HUES48 (cell line): ENCODE measurements at regions not wholly inside any gene's neighbourhood (a gene's known extent, or its start where the extent isn't known, plus 50 kb on each side); places are given as distances from the start of the nearest gene placed in this dataset.
A peak's percentile ranks its signal among the peaks of the same experiment; 100 is the strongest.

Source experiments
- H3K27ac ChIP-seq: one replicate; pipeline ENCODE4 v1.7.0; 2013; ENCODE audit warnings: low read depth, low read length, inconsistent platforms
- H3K27me3 ChIP-seq: 2 replicates; pipeline ENCODE4 v1.6.1; 2013; ENCODE audit warnings: mild to moderate bottlenecking, low read length; ENCODE audit not compliant: control insufficient read depth, insufficient read depth
- H3K36me3 ChIP-seq: 2 replicates; pipeline ENCODE4 v1.6.1; 2013; ENCODE audit warnings: low read length; ENCODE audit not compliant: control insufficient read depth, insufficient read depth
- H3K4me1 ChIP-seq: 2 replicates; pipeline ENCODE4 v1.6.1; 2013; ENCODE audit warnings: mild to moderate bottlenecking, low read length; ENCODE audit not compliant: control insufficient read depth, insufficient read depth
- H3K4me3 ChIP-seq: 2 replicates; pipeline ENCODE4 v1.5.1; 2013; ENCODE audit warnings: mild to moderate bottlenecking, low read depth, low read length
- H3K9ac ChIP-seq: 2 replicates; pipeline ENCODE4 v1.6.1; 2013; ENCODE audit warnings: mild to moderate bottlenecking, low read depth, low read length, moderate library complexity
- H3K9me3 ChIP-seq: 2 replicates; pipeline ENCODE4 v1.6.1; 2013; ENCODE audit warnings: low read length; ENCODE audit not compliant: control insufficient read depth, insufficient read depth

DNA sequence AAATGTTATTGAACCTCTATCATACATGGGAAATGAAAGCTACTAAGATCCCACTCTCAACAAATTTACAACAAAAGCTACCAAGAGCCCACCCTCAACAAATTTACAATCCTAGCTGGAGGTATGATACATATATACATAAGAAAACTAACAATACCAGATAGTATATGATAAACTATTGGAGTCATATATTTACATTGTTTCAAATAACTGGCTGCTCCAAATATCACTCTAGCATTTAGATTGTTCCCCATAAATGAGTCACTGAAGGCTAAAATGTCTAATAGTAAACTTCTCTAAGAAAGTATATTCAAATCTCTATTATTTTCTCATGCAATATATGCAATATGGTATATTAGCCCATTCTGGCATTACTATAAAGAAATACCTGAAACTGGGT is 151.1 kb downstream of the TMEM161B start:
- no peak overlapping the region for H3K4me3 ChIP-seq
- no peaks in the 10 kb centered on the region for H3K4me1 ChIP-seq
- H3K27me3 ChIP-seq: no peaks in the 10 kb centered on the region
- H3K9me3 ChIP-seq: no peaks in the 10 kb centered on the region
- no peaks in the 10 kb centered on the region for H3K36me3 ChIP-seq
- H3K27ac ChIP-seq: no peak overlapping the region
- no peak overlapping the region for H3K9ac ChIP-seq

DNA sequence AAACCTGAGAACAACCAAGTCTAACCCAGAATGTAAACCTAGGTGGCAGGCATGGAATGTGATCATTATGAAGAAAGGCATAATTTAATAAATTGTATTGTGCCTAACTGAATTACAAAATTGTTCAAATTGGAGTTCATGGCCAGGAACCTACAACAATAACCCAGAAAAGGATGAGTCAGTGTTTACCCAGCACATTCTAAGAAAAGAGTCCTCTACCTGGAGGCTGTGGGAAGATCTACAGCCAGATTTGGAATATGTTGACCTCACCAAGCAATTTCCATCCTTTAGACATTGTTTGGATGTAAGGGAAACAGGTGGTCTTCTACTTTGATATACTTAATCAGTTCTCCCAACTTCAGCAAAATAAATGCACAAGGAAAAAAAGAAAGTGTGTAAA is 152.2 kb downstream of the TMEM161B start:
- H3K9me3 ChIP-seq: no peaks in the 10 kb centered on the region
- H3K27ac ChIP-seq: no peak overlapping the region
- H3K9ac ChIP-seq: no peak overlapping the region
- H3K36me3 ChIP-seq: no peaks in the 10 kb centered on the region
- H3K4me1 ChIP-seq: no peaks in the 10 kb centered on the region
- H3K27me3 ChIP-seq: no peaks in the 10 kb centered on the region
- no peak overlapping the region for H3K4me3 ChIP-seq

DNA sequence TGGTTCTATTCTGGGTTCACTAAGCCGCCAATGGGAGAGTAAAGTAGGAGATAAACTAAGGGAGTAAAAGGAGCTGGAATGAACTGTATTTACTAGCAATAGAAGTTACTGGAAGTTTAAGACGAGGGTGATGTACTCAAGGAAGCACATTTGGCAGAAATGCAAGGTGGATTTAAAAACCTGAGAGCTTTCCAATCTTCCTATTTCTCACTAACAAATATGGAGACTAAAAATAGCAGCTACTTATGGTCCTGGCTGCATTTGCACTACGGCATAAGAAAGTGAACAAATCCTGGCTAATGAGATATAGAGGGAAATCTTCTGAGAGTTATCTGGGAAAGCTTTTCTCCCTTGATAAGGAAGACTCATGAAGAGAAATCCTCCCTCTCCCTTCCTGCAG is 153.4 kb downstream of the TMEM161B start:
- Histone ChIP-seq H3K9me3 (no peaks in the 10 kb centered on the region), H3K36me3 (no peaks in the 10 kb centered on the region), H3K4me1 (no peaks in the 10 kb centered on the region), H3K27me3 (no peaks in the 10 kb centered on the region), H3K4me3 (no peak overlapping the region), H3K9ac (no peak overlapping the region), H3K27ac (no peak overlapping the region)

DNA sequence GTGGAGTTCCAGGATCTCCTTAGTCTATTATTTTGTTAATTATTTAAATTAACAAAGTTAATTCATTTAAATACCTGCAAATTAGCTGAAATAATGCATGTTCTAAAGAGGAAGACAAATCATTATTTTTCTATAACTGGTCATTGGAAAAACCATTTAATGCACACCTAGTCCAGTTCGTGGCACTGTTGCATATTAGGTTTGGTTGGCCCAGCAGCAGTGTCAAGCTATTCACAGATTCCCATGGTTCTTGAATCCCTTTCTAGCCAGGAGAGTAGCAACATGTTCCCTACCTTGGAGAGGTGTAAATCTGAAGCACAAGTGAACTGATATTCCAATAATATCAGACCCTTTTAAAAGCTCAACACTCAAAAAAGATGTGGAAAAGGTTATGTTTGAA is 155.2 kb downstream of the TMEM161B start:
- Histone ChIP-seq H3K9ac (no peak overlapping the region), H3K36me3 (no peaks in the 10 kb centered on the region), H3K27ac (no peak overlapping the region), H3K4me1 (no peaks in the 10 kb centered on the region), H3K4me3 (no peak overlapping the region), H3K27me3 (no peaks in the 10 kb centered on the region), H3K9me3 (no peaks in the 10 kb centered on the region)

DNA sequence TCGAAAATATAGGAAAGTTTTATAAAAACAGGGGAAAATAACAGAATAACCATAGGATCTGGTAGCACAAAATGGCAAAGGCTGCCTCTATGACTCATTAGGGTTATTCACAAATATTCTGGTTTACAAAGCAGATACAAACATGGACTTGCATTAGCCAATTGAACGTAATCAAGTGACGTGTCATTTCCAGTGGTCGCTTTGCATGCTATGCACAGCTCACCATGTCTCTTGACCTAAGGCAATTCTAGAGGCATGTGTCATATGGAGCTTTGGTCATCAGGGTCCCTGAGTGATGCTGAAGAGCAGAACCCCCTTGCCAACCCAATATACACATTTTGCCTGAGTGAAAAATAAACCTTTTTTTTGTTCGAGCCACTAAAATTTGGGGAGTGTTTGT is 158.8 kb downstream of the TMEM161B start:
- H3K27ac ChIP-seq: no peak overlapping the region
- no peaks in the 10 kb centered on the region for H3K4me1 ChIP-seq
- no peaks in the 10 kb centered on the region for H3K9me3 ChIP-seq
- no peak overlapping the region for H3K4me3 ChIP-seq
- H3K27me3 ChIP-seq: no peaks in the 10 kb centered on the region
- H3K36me3 ChIP-seq: no peaks in the 10 kb centered on the region
- H3K9ac ChIP-seq: no peak overlapping the region

DNA sequence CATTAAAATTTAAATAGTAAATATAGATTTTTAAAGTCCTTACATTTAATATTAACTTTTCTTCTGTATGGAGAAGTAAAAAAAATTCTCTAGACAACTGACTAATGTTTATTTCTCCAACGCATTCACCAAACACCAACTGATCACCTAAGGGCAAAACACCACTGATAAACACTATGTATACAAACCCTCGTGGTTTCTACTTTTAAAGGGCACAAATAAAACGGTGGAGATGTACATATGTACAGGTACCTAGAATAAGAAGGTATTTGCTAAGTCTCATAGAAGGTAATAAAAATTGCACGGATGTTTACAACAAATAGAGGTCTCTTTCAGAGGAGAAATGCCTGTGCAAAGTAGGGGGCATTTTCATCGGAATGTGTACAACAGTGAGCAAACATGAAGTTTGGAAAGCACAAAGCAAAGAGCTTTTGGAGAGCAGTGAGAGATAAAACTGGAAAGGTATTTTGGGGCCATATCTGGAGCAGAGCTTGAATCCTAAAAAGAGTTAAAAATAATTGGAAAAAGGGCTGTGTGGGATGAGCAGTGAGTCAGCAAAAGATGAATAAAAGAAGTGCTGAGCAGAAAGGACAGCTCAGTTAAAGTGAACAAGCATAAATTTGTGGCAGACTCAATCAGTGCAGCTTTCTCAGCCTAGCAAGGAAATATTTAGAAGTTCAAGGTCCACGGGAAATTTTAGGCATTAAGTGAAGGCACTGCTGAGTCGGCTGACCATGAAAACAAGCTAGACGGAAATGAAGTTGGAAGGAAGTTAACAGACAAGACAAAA is 160.0 kb downstream of the TMEM161B start:
- H3K36me3 ChIP-seq: no peaks in the 10 kb centered on the region
- H3K9ac ChIP-seq: no peak overlapping the region
- H3K4me1 ChIP-seq: no peaks in the 10 kb centered on the region
- H3K27ac ChIP-seq: no peak overlapping the region
- H3K4me3 ChIP-seq: no peak overlapping the region
- no peaks in the 10 kb centered on the region for H3K9me3 ChIP-seq
- H3K27me3 ChIP-seq: no peaks in the 10 kb centered on the region

DNA sequence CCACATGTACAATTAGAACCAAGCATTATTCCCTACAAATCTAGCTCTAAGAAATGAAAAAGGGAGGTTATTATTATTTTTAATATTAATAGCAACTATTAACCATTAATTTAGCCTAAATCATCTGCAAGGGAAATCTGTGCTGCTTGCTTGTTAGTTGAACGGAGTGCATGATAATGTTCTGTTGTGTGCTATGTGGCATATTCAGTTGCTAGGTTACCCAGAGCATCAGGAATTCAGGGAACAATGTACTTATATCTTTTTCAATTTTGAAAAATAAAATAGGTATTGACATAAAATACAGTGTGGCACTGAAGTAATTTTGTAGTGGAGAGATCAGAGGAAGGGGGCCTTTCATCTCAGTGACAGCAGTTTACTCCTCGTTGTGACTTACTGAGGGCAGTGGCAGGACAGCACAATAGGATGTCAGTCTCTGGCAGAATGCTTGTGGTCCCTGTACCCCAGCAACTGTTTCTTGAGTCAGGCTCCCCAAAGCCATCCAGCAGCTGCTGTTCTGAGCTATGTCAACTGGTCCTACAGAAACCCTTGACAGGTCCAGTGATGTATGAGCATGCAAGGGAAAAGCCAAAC is 173.6 kb downstream of the TMEM161B start:
- Histone ChIP-seq H3K36me3 (no peaks in the 10 kb centered on the region), H3K27ac (no peak overlapping the region), H3K4me1 (peaks cover 25% of the 10 kb centered on the region), H3K9me3 (no peaks in the 10 kb centered on the region), H3K9ac (no peak overlapping the region), H3K27me3 (no peaks in the 10 kb centered on the region), H3K4me3 (no peak overlapping the region)

DNA sequence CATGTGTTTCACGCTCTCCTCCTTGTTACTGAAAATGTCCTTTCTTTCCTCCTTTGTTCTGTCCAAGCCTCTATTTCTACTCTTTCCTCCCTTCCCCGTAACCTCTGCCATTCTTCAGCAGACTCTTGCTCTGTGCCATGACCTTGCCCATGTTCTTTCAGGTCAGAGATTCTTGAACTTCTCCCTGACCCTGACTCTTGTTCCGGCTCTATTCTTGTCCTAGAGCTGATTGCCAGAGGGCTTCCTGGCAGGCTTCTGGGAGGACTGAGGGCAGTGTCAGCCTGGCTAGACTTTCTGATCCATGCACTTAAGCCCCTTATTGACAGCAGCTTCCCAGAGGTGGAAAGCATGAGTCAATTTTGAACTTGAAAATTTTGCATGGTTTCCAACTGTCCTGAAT is 174.2 kb downstream of the TMEM161B start:
- Histone ChIP-seq H3K9ac (no peak overlapping the region), H3K27ac (no peak overlapping the region), H3K9me3 (no peaks in the 10 kb centered on the region), H3K36me3 (no peaks in the 10 kb centered on the region), H3K27me3 (no peaks in the 10 kb centered on the region), H3K4me1 (peaks cover 25% of the 10 kb centered on the region), H3K4me3 (no peak overlapping the region)

DNA sequence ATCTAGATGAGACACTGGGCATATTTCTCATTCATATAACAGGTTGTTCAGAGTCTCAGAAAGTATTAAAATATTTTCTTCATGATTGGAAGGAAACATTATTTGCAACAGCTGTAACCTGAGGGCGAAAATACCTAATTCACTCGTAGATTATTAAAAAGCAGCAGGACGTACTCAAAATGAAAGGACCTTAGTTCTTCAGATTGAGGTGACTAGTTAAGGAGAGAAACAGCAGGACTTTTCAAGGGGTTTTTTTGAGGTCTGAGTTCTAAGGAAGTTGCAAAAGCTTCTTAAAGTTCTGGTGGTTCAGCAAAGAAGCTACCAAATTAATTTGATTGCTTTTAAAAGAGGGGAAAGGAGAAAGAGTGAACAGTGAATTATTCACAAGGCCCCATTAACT is 174.9 kb downstream of the TMEM161B start:
- no peaks in the 10 kb centered on the region for H3K36me3 ChIP-seq
- H3K9ac ChIP-seq: no peak overlapping the region
- no peak overlapping the region for H3K4me3 ChIP-seq

DNA sequence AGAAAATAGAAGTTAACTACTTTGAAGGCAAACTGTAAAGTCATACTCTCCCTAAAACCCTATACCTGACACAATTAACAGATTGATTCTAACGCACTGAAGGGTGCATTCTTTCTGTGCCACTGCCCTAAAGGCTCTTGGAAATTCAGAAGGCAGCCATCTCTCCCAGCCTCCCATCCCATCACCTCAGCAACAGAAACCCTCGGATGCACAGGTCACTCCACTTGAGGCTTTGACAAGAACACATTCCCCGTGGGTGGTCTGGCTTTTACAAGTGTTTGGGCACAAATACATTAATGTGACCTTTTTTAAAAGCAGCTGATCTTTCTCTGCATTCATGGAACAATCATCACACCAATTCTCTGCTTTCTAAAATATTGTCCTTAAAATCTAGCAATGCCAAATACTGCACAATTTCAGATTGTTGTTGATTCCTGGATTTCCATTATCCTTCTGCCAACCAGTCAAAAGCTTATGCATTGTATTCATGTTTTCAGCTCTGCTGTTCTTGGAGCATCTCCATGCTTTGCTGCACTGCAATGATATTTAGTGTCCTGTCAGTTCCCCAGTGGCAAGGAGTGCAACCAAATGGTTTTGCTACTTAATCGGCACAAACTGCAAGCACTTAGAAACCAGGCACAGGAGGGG is 175.6 kb downstream of the TMEM161B start:
- Histone ChIP-seq H3K4me1 (peaks cover 25% of the 10 kb centered on the region), H3K27me3 (no peaks in the 10 kb centered on the region), H3K36me3 (no peaks in the 10 kb centered on the region), H3K9me3 (no peaks in the 10 kb centered on the region), H3K9ac (no peak overlapping the region), H3K27ac (no peak overlapping the region), H3K4me3 (no peak overlapping the region)

More for the DNA sequence above, 174.9 kb downstream of the TMEM161B start:
- Histone ChIP-seq H3K27me3 (no peaks in the 10 kb centered on the region), H3K4me1 (peaks cover 25% of the 10 kb centered on the region), H3K9me3 (no peaks in the 10 kb centered on the region), H3K27ac (no peak overlapping the region)

DNA sequence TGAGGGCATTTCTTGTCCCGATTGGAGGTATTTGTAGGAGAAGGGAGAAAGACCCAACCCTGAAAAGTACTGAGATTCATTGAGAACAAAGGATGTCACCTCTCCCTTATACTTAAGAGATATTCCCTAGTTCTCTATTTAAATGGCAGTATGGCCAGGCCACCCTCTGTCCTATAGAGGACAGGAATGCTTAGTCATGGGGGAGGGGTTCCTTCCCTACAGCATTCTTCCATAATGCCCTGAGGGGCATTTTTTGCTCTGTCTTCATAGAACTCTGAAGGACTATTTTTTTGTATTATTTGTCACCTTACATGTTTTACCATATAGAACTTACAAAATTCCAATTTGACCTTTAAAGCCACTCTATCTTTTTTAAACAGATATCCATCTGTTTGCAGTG is 176.3 kb downstream of the TMEM161B start:
- peak overlapping the region; percentile 16; the same call in 1 of the 2 replicates for H3K4me3 ChIP-seq
- peaks cover 25% of the 10 kb centered on the region for H3K4me1 ChIP-seq
- no peaks in the 10 kb centered on the region for H3K27me3 ChIP-seq
- no peaks in the 10 kb centered on the region for H3K9me3 ChIP-seq
- no peaks in the 10 kb centered on the region for H3K36me3 ChIP-seq
- peak overlapping the region; percentile 57 for H3K27ac ChIP-seq
- H3K9ac ChIP-seq: no peak overlapping the region
